ENCODE measurements at regions not wholly inside any gene's neighbourhood (a gene's known extent, or its start where the extent isn't known, plus 50 kb on each side); places are given as distances from the start of the nearest gene placed in this dataset.

DNA sequence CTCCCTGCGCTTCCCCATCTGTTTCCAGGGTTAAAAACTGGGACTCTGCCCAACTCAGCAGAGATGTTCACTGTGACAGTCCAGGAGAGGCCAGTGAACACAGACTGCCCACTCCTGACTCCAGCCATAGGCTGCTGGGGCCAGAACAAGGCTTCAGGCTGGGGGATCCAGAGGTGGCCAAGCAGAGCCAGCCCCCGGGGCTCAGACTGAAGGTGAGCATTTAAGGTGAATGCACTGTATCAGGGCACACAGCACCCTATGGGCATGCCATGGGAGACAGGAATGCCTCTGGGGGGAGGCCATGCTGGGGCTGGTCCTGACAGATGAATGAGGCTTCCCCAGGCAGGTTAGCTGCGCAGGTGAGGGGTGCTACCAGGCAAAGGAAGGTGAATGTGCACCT lies 96.4 kb downstream of the TUBA3C start:
- TF ChIP-seq, protein P1, sequence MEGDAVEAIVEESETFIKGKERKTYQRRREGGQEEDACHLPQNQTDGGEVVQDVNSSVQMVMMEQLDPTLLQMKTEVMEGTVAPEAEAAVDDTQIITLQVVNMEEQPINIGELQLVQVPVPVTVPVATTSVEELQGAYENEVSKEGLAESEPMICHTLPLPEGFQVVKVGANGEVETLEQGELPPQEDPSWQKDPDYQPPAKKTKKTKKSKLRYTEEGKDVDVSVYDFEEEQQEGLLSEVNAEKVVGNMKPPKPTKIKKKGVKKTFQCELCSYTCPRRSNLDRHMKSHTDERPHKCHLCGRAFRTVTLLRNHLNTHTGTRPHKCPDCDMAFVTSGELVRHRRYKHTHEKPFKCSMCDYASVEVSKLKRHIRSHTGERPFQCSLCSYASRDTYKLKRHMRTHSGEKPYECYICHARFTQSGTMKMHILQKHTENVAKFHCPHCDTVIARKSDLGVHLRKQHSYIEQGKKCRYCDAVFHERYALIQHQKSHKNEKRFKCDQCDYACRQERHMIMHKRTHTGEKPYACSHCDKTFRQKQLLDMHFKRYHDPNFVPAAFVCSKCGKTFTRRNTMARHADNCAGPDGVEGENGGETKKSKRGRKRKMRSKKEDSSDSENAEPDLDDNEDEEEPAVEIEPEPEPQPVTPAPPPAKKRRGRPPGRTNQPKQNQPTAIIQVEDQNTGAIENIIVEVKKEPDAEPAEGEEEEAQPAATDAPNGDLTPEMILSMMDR (conservative IDR thresholded peaks at IDR 0.05; ENCODE audit: low read length): no peak
- no peak for TF ChIP-seq EZH2phosphoT487 (IDR thresholded peaks at IDR 0.05; ENCODE audit: borderline replicate concordance, low read depth, low read length)

Measured in OCI-LY7 (cell line).